GM19397 (cell line): ENCODE measurements at regions not wholly inside any gene's neighbourhood (a gene's known extent, or its start where the extent isn't known, plus 50 kb on each side); places are given as distances from the start of the nearest gene placed in this dataset.

Source experiments
- ATAC-seq: cut with Tn5 transposase; IDR thresholded peaks from one replicate; pipeline ENCODE4 v1.9.1; 2021; ENCODE audit warnings: mild to moderate bottlenecking, moderate library complexity; ENCODE audit not compliant: unreplicated experiment

- ATAC-seq = no peak
These were observed 139.8 kb upstream of the ERCC6L2 start for GRCh38 chr9:95735701-95736100.

GRCh38 chr9:95733741-95734666 lies 141.5 kb upstream of the ERCC6L2 start:
- ATAC-seq = no peak

GRCh38 chr9:95732802-95733688 lies 142.4 kb upstream of the ERCC6L2 start:
- ATAC-seq = no peak

GRCh38 chr9:95731876-95732275 lies 143.6 kb upstream of the ERCC6L2 start:
- no peak for ATAC-seq

GRCh38 chr9:95729669-95730368 lies 145.7 kb upstream of the ERCC6L2 start:
- no peak for ATAC-seq

GRCh38 chr9:95729046-95729445 lies 146.4 kb upstream of the ERCC6L2 start:
- ATAC-seq = no peak

- no peak for ATAC-seq
These were observed 147.5 kb upstream of the ERCC6L2 start for GRCh38 chr9:95727947-95728520.

- no peak for ATAC-seq
These were observed 148.7 kb upstream of the ERCC6L2 start for GRCh38 chr9:95726756-95727155.

- ATAC-seq = peak; percentile 11
These were observed 150.4 kb upstream of the ERCC6L2 start for GRCh38 chr9:95725045-95725444.

- ATAC-seq = peak; percentile 87
These were observed 151.1 kb upstream of the ERCC6L2 start for GRCh38 chr9:95724253-95724991.

- no peak for ATAC-seq
These were observed 153.3 kb upstream of the ERCC6L2 start for GRCh38 chr9:95722141-95722540.

GRCh38 chr9:95721061-95721531 lies 154.4 kb upstream of the ERCC6L2 start:
- no peak for ATAC-seq

- ATAC-seq = no peak
These were observed 155.0 kb upstream of the ERCC6L2 start for GRCh38 chr9:95720496-95720895.

- no peak for ATAC-seq
These were observed 156.1 kb upstream of the ERCC6L2 start for GRCh38 chr9:95719354-95719753.

GRCh38 chr9:95718263-95718662 lies 157.2 kb upstream of the ERCC6L2 start:
- no peak for ATAC-seq

- no peak for ATAC-seq
These were observed 159.5 kb upstream of the ERCC6L2 start for GRCh38 chr9:95715868-95716435.

GRCh38 chr9:95710446-95710845 lies 165.0 kb upstream of the ERCC6L2 start:
- ATAC-seq = no peak

- ATAC-seq = no peak
These were observed 178.8 kb upstream of the ERCC6L2 start for GRCh38 chr9:95696701-95697100.

GRCh38 chr9:95691435-95691834 lies 174.7 kb upstream of the PTCH1 start:
- no peak for ATAC-seq

- ATAC-seq = no peak
These were observed 172.9 kb upstream of the PTCH1 start for GRCh38 chr9:95689669-95690068.
